ACC112 (cell line): ENCODE measurements at regions not wholly inside any gene's neighbourhood (a gene's known extent, or its start where the extent isn't known, plus 50 kb on each side); places are given as distances from the start of the nearest gene placed in this dataset.

Experiments
- H2AFZ ChIP-seq: fragments of 200-600 bp; sonication (generic); one replicate; pipeline ENCODE4 v1.6.0; 2017; ENCODE audit warnings: antibody characterized with exemption, low read length; ENCODE audit not compliant: unreplicated experiment
- H3K27ac ChIP-seq: fragments of 200-600 bp; sonication (generic); 2 replicates; pipeline ENCODE4 v1.5.1; 2014; ENCODE audit warnings: low read depth, mild to moderate bottlenecking, antibody characterized with exemption, low read length, moderate library complexity
- H3K27me3 ChIP-seq: fragments of 200-600 bp; sonication (generic); 2 replicates; pipeline ENCODE4 v1.6.1; 2014; ENCODE audit warnings: mild to moderate bottlenecking, antibody characterized with exemption, low read length, moderate library complexity, mixed read lengths; ENCODE audit not compliant: insufficient read depth
- H3K36me3 ChIP-seq: fragments of 200-600 bp; sonication (generic); 2 replicates; pipeline ENCODE4 v1.6.1; 2016; ENCODE audit warnings: mild to moderate bottlenecking, antibody characterized with exemption, low read length, moderate library complexity, mixed read lengths; ENCODE audit not compliant: insufficient read depth
- H3K4me1 ChIP-seq: fragments of 200-600 bp; sonication (generic); one replicate; pipeline ENCODE4 v1.6.1; 2016; ENCODE audit warnings: low read length, mixed read lengths; ENCODE audit not compliant: insufficient read depth, unreplicated experiment, control insufficient read depth
- H3K4me3 ChIP-seq: fragments of 200-600 bp; sonication (generic); 2 replicates; pipeline ENCODE4 v1.5.1; 2014; ENCODE audit warnings: mild to moderate bottlenecking, low read depth, low read length
- H3K79me2 ChIP-seq: fragments of 200-600 bp; sonication (generic); one replicate; pipeline ENCODE4 v1.6.0; 2016; ENCODE audit warnings: low read length; ENCODE audit not compliant: control insufficient read depth, unreplicated experiment, insufficient read depth

DNA sequence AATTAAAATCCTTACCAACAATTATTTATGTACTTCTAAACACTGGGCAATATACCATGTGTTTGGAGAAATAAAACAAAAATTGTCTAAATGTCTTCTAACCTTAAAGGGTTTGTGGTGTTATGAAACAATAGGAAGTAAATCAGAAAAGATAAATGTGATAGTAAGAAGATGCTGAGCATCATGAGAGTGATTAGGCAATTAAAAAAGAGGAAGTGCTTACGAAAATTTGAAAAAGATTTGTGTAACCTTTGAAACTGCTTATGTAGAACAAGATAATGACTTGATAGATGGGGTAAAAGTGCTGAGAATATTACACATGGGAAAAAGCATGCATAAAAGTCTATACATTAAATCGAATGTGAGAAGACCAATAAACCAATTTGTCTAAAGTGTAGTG lies 573.4 kb upstream of the CNTNAP2 start:
- H3K27me3 ChIP-seq, result no peaks in the 10 kb centered on the region
- no peaks in the 10 kb centered on the region for H3K36me3 ChIP-seq
- no peaks in the 10 kb centered on the region for H3K4me1 ChIP-seq
- no peak overlapping the region for H3K4me3 ChIP-seq
- H3K27ac ChIP-seq, result no peak overlapping the region
- no peak overlapping the region for H2AFZ ChIP-seq
- no peaks in the 10 kb centered on the region for H3K79me2 ChIP-seq

- no peak overlapping the region for H3K27ac ChIP-seq
- H3K27me3 ChIP-seq, result no peaks in the 10 kb centered on the region
- no peaks in the 10 kb centered on the region for H3K4me1 ChIP-seq
- no peak overlapping the region for H3K4me3 ChIP-seq
- no peaks in the 10 kb centered on the region for H3K79me2 ChIP-seq
- no peaks in the 10 kb centered on the region for H3K36me3 ChIP-seq
- no peak overlapping the region for H2AFZ ChIP-seq
Observed at GRCh38 chr7:145539910-145540309, 576.7 kb upstream of the CNTNAP2 start.

DNA sequence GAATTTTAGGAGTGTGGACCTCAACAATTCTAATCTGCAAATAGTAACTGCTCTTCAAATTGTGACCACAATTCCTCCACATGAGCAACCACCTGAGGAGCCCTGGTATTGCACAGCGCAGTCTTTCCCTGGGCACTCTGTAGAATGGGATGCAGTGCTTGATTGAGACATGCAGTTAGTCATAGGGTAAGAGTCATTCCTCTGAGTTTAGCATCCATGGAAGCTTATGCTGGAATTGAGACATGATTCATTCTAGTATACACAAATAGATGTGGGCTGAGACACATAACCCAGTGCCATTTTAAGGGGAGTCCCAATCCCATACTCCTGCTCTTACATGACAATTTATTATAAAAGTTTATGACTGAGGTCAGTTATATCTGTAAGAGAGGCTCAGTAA lies 582.3 kb upstream of the CNTNAP2 start:
- Histone ChIP-seq H3K79me2 (no peaks in the 10 kb centered on the region), H3K4me1 (no peaks in the 10 kb centered on the region), H3K36me3 (no peaks in the 10 kb centered on the region), H3K27ac (no peak overlapping the region), H3K4me3 (no peak overlapping the region), H3K27me3 (no peaks in the 10 kb centered on the region), H2AFZ (no peak overlapping the region)

- no peak overlapping the region for H2AFZ ChIP-seq
- H3K4me3 ChIP-seq, result no peak overlapping the region
- H3K27ac ChIP-seq, result no peak overlapping the region
Observed at GRCh38 chr7:145520284-145520683, 596.3 kb upstream of the CNTNAP2 start.

DNA sequence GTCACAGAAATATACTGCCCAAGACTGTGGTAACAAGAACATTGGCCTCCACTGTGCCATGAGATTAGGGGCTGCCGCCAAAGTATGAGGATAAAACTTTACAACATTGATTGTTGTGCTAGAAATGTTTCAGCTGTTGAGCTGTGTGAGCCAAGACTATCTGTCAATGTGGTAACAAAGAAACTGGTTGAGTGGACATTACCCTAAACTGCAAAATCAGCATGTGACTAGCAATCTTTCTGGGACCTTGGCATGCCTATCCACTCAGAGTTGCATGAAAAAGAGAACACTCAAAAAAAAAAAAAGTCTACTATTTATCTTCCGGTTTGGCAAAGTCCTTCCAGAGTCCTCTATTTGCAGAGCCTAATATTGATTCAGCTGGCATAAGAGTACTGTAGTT lies 605.6 kb upstream of the CNTNAP2 start:
- Histone ChIP-seq H3K79me2 (no peaks in the 10 kb centered on the region), H3K36me3 (no peaks in the 10 kb centered on the region), H3K27me3 (no peaks in the 10 kb centered on the region), H3K4me1 (no peaks in the 10 kb centered on the region), H2AFZ (no peak overlapping the region), H3K27ac (no peak overlapping the region), H3K4me3 (no peak overlapping the region)

More at GRCh38 chr7:145520284-145520683, 596.3 kb upstream of the CNTNAP2 start:
- H3K4me1 ChIP-seq, result no peaks in the 10 kb centered on the region
- H3K79me2 ChIP-seq, result no peaks in the 10 kb centered on the region
- no peaks in the 10 kb centered on the region for H3K36me3 ChIP-seq
- no peaks in the 10 kb centered on the region for H3K27me3 ChIP-seq

DNA sequence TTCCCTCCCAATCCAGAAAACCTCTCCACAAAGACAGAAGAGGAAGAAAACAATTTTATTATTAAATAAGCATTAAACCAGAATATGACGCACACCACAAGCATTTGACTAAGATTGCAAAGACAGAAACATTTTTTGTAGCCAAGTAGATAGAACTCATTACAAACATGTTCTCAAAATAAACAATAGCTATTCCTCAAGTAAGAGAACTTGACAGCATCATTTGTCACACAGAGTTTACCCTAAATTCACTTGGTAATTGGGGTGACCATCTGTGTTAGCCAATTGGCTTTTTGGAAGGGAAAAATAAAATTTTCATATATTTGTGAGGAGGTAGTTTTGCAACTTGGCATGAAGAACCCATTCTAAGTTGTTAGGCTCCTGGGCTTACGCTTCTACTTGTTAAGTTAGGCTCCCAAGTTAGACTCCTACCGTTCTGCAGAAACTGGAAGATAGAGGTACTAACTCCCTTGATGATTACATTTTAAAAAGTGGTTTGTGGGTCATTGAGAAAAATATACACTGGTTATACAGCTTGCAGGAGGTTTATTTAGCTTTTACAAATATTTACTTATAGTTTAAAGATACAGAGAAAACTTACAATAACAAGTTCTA lies 618.6 kb upstream of the CNTNAP2 start:
- Histone ChIP-seq H3K4me3 (no peak overlapping the region), H3K36me3 (no peaks in the 10 kb centered on the region), H2AFZ (no peak overlapping the region), H3K79me2 (no peaks in the 10 kb centered on the region), H3K4me1 (no peaks in the 10 kb centered on the region), H3K27me3 (no peaks in the 10 kb centered on the region), H3K27ac (no peak overlapping the region)

DNA sequence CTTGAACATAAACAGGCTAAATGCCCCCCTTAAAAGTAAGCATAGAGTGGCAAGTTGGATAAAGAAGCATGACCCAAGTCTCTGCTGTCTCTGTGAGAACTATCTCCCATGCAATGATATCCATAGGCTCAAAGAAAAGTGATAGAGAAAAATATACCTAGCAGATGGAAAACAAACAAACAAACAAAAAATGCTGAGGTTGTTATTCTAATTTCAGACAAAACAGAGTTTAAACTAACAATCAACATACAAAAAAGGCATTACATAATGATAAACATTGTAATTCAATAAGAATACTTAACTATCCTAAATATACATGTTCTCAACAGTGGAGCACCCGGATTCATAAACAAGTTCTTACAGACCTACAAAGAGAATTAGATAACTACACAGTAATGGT lies 626.2 kb upstream of the CNTNAP2 start:
- H3K27me3 ChIP-seq, result no peaks in the 10 kb centered on the region
- H3K27ac ChIP-seq, result no peak overlapping the region
- H3K4me3 ChIP-seq, result no peak overlapping the region
- H3K79me2 ChIP-seq, result no peaks in the 10 kb centered on the region
- H3K4me1 ChIP-seq, result no peaks in the 10 kb centered on the region
- H3K36me3 ChIP-seq, result no peaks in the 10 kb centered on the region
- H2AFZ ChIP-seq, result no peak overlapping the region

DNA sequence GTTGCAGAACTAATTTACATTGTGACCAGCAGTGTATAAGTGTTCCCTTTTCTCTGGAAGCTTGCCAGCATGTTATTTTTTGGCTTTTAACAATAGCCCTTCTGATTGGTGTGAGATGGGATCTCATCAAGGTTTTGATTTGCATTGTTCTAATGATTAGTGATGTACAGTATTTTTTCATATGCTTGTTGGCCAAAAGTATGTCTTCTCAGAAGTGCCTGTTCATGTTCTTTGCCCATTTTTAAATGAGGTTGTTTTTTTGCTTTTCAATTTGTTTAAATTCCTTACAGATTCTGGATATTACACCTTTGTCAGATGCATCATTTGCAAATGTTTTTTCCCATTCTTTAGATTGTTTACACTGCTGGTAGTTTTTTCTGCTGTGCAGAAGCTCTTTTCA lies 627.0 kb upstream of the CNTNAP2 start:
- Histone ChIP-seq H3K27me3 (no peaks in the 10 kb centered on the region), H3K27ac (no peak overlapping the region), H2AFZ (no peak overlapping the region), H3K4me3 (no peak overlapping the region), H3K36me3 (no peaks in the 10 kb centered on the region), H3K4me1 (no peaks in the 10 kb centered on the region), H3K79me2 (no peaks in the 10 kb centered on the region)

DNA sequence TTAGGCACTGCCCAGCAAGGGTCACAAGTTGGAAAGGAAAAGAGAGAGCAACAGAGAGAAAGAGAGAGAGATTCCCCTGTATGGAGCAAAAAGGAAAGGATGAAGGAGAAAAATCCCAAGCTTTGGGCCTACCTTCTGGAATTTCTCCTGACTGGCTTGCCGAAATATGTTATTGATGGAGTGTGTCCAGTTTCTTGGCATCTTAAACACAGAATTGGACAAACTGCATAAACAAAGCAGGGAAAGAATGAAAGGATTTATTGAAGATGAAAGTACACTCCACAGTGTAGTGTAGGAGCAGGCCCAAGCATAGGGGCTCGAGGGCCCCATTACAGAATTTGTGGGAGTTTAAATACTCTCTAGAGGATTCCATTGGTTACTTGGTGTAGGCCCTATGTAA lies 627.8 kb upstream of the CNTNAP2 start:
- Histone ChIP-seq H2AFZ (no peak overlapping the region), H3K36me3 (no peaks in the 10 kb centered on the region), H3K79me2 (no peaks in the 10 kb centered on the region), H3K4me1 (no peaks in the 10 kb centered on the region), H3K4me3 (no peak overlapping the region), H3K27me3 (no peaks in the 10 kb centered on the region), H3K27ac (no peak overlapping the region)

- Histone ChIP-seq H3K27ac (no peak overlapping the region), H3K27me3 (no peaks in the 10 kb centered on the region), H2AFZ (no peak overlapping the region), H3K4me1 (no peaks in the 10 kb centered on the region), H3K79me2 (no peaks in the 10 kb centered on the region), H3K36me3 (no peaks in the 10 kb centered on the region), H3K4me3 (no peak overlapping the region)
Observed at GRCh38 chr7:145481985-145482384, 634.6 kb upstream of the CNTNAP2 start.

DNA sequence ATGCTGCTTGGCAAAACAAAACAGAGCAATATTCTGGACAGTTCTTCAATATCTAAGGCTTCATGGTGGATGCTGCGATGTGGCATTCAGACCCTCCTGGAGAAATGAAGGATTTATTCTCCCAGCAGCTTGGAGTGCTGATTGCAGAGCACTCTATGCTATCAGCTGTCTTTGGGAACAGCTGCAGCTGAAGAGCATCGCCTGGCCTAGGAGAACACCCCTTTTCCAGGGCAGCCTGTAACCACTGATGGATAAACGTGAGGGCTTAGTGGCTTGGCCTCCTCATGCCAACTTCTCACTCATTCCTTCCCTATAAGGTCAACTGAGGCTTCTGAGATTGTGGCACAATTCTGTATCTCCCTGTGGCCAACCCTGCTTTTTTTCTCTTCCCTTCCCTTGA lies 638.1 kb upstream of the CNTNAP2 start:
- Histone ChIP-seq H3K4me3 (no peak overlapping the region), H3K79me2 (no peaks in the 10 kb centered on the region), H2AFZ (no peak overlapping the region), H3K4me1 (peaks cover 9% of the 10 kb centered on the region), H3K36me3 (no peaks in the 10 kb centered on the region), H3K27ac (no peak overlapping the region), H3K27me3 (no peaks in the 10 kb centered on the region)
